WERI-Rb-1 (cell line): ENCODE measurements at regions not wholly inside any gene's neighbourhood (a gene's known extent, or its start where the extent isn't known, plus 50 kb on each side); places are given as distances from the start of the nearest gene placed in this dataset.

ENCODE experiments used
- DNase-seq: peaks from one replicate; pipeline ENCODE4 v3.0.0-alpha.2; 2020
- H3K27ac ChIP-seq: fragments of 250-450 bp; sonication (Bioruptor Pico); 2 replicates; pipeline ENCODE4 v1.5.1; 2020; ENCODE audit warnings: mild to moderate bottlenecking, moderate library complexity
- H3K27me3 ChIP-seq: fragments of 250-450 bp; sonication (Bioruptor Pico); 2 replicates; pipeline ENCODE4 v1.5.1; 2021; ENCODE audit warnings: mild to moderate bottlenecking, low read depth, moderate library complexity; ENCODE audit not compliant: insufficient read depth, severe bottlenecking
- H3K36me3 ChIP-seq: fragments of 250-450 bp; sonication (Bioruptor Pico); 2 replicates; pipeline ENCODE4 v1.5.1; 2020; ENCODE audit warnings: mild to moderate bottlenecking, moderate library complexity
- H3K4me3 ChIP-seq: 2 replicates; pipeline ENCODE4 v1.5.1; 2011; ENCODE audit warnings: low read depth, mild to moderate bottlenecking, control low read depth, low read length
- H3K9me3 ChIP-seq: fragments of 250-450 bp; sonication (Bioruptor Pico); 2 replicates; pipeline ENCODE4 v1.5.1; 2021; ENCODE audit warnings: mild to moderate bottlenecking, moderate library complexity; ENCODE audit not compliant: severe bottlenecking
- TF ChIP-seq, protein P1 (sequence below): IDR thresholded peaks from 2 replicates; pipeline ENCODE4 v1.5.1; 2011; ENCODE audit warnings: low read depth, mild to moderate bottlenecking, control low read depth, inconsistent platforms, low read length

DNA sequence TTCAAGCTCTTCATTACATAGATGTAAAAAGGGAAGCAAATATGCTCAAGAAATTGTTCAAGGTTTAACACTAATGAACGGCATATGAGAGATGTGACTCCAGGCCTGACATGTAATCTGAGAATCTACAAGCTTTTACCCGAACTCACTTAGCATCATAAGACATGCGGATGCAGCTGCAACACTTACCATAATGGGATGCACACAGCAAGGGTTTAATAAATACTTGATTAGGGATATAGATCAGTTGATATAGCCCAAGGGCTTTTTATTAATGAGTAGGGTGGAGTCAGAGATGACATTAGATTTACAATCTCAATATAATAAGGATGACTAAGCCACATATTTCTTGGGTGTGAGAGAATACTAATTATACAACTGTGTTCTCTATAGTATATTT is 2215.5 kb downstream of the MAT2B start:
- Histone ChIP-seq H3K9me3 (no peaks in the 10 kb centered on the region), H3K36me3 (no peaks in the 10 kb centered on the region), H3K4me3 (no peak overlapping the region), H3K27ac (no peak overlapping the region), H3K27me3 (no peaks in the 10 kb centered on the region)
- TF ChIP-seq, protein P1, sequence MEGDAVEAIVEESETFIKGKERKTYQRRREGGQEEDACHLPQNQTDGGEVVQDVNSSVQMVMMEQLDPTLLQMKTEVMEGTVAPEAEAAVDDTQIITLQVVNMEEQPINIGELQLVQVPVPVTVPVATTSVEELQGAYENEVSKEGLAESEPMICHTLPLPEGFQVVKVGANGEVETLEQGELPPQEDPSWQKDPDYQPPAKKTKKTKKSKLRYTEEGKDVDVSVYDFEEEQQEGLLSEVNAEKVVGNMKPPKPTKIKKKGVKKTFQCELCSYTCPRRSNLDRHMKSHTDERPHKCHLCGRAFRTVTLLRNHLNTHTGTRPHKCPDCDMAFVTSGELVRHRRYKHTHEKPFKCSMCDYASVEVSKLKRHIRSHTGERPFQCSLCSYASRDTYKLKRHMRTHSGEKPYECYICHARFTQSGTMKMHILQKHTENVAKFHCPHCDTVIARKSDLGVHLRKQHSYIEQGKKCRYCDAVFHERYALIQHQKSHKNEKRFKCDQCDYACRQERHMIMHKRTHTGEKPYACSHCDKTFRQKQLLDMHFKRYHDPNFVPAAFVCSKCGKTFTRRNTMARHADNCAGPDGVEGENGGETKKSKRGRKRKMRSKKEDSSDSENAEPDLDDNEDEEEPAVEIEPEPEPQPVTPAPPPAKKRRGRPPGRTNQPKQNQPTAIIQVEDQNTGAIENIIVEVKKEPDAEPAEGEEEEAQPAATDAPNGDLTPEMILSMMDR = no peak
- no peak for DNase-seq

DNA sequence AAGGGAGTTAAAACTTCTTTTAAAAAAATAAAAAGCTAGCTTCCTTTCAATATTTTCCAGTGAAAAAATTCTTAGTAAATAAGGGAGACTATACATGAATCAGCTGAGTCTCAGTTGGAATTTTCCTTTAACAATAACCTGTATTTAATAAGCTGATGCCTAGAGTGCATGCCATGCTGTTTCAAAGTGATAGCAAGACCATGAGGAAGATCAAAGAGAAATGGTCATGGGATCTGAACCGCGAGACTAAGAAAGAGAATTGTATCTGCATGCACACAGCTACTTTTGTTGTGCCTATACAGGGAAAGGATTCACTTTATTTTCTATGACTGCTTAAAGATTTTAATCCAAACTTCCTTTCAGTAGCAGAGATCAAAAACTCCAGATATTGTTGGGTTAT is 2217.0 kb downstream of the MAT2B start:
- Histone ChIP-seq H3K36me3 (no peaks in the 10 kb centered on the region), H3K9me3 (no peaks in the 10 kb centered on the region), H3K27ac (no peak overlapping the region), H3K4me3 (no peak overlapping the region), H3K27me3 (no peaks in the 10 kb centered on the region)
- TF ChIP-seq, protein P1 = no peak
- no peak for DNase-seq

DNA sequence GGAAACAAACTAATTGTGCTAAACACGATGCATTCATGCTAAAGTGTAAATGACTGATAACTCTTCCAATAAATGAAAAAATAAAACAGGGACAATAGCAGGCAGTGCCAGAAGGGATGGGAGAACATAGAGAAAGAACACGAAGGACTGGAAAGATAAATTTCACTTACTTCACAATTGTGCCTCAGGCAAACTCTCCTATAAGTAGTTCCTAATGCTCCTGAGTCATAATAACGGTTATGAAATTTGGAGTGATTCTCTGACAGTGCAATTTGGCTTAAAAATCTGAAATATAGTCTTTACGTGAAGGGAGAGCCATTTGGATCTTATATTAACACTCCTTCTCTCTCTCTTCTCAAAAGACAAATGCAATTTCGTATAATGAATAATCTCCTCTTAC is 2218.5 kb downstream of the MAT2B start:
- TF ChIP-seq, protein P1 = no peak
- DNase-seq = no peak
- H3K36me3 ChIP-seq = no peaks in the 10 kb centered on the region
- no peaks in the 10 kb centered on the region for H3K27me3 ChIP-seq
- H3K27ac ChIP-seq = no peak overlapping the region
- H3K9me3 ChIP-seq = no peaks in the 10 kb centered on the region
- H3K4me3 ChIP-seq = no peak overlapping the region

DNA sequence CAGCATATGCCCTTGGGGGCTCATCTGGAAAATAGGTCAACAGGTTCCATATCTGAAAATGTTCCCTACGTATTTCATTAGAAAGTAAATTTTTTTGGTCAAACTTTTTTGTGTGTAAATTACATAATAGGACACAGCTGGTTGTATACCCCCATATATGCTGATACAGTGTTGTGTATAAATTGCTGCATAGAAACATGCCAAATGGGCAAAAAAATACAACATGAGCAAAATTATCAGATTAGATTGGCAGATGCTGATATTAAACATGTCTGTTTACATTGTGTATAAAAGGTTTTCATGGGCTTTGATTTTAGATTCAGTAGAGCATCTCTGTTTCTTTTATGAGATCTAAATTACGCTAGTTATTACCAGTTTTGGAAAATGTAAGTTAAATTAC is 2223.0 kb downstream of the MAT2B start:
- DNase-seq = no peak
- Histone ChIP-seq H3K36me3 (no peaks in the 10 kb centered on the region), H3K4me3 (no peak overlapping the region), H3K9me3 (no peaks in the 10 kb centered on the region), H3K27me3 (no peaks in the 10 kb centered on the region), H3K27ac (no peak overlapping the region)
- TF ChIP-seq, protein P1 = no peak

DNA sequence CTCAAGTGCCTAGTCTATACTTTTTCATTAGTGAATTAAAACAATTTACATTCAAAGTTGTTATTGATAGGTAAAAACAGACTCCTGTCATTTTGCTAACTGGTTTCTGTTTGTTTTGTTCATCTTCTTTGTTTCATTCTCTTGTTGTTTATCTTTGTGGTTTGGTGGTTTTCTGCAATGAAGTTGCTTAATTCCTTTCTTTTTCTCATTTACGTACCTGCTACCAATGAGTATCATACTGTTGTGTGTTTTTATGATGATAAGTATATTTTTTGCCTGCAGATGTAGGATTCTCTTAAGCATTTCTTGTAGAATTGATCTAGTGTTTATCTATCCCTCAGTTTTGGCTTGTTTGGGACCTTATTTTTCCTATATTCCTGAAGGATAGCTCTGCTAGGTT is 2230.0 kb downstream of the MAT2B start:
- no peak for DNase-seq
- Histone ChIP-seq H3K9me3 (no peaks in the 10 kb centered on the region), H3K27me3 (no peaks in the 10 kb centered on the region), H3K36me3 (no peaks in the 10 kb centered on the region), H3K4me3 (no peak overlapping the region), H3K27ac (no peak overlapping the region)
- TF ChIP-seq, protein P1 = no peak

DNA sequence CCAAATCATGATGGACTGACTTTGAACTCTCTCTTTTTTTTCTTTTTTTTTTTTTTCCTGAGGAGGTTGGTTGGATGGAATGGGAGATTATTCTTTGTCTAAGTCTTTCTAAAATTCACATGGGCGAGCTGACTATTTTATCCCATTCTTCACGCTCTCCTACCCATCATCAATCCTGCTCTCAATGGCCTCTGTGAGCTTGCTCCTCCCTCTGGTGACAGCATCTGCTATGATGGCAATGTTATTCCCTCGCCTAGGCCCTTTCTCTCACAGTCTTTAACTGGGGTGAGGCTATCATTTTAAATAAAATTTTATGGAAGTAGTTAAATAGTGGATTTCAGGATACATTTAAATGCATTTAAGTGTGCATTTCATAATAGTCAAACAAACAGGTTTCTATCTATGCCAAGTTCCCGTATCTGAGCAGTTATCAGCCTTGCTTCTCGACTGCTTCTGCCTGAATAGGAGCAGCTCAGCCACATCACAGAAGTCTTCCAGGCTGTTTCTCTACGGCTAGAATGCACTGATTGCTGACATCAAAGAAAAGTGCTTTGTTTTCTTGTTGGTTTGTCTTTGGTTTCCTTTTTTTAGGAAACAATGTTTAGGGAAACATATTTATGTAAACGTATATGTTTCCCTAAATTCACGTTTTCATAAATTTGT is 2233.8 kb downstream of the MAT2B start:
- no peak for DNase-seq
- Histone ChIP-seq H3K27ac (no peak overlapping the region), H3K36me3 (no peaks in the 10 kb centered on the region), H3K27me3 (no peaks in the 10 kb centered on the region), H3K9me3 (no peaks in the 10 kb centered on the region), H3K4me3 (no peak overlapping the region)
- TF ChIP-seq, protein P1 = no peak
